ENCODE measurements at regions not wholly inside any gene's neighbourhood (a gene's known extent, or its start where the extent isn't known, plus 50 kb on each side); places are given as distances from the start of the nearest gene placed in this dataset.
"Not testable (repeated sequence)": the region's sequence is repeated elsewhere in the genome, so short reads cannot be mapped to it uniquely, and the experiment has no call there.

DNA sequence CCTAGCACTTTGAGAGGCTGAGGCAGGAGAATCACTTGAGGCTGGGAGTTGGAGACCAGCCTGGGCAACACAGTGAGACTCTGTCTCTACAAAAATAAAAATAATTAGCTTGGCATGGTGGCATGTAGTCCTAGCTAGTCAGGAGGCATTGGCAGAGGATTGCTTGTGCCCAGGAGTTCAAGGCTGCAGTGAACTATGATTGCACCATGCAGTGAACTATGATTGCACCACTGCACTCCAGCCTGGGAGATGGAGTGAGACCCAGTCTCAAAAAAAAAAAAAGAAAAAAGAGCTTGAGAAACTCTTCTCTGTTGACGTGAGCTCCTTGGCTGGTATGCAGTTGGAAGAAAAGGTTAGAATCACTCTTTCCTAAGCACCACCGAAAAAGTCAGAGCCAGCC is 125.1 kb upstream of the TNP1 start:
- H3K27me3 ChIP-seq (ENCODE audit: insufficient read depth, low read depth, severe bottlenecking), result no peaks in the 10 kb centered on the region
- DNase-seq, result no peak
- H3K36me3 ChIP-seq, result no peaks in the 10 kb centered on the region
- no peak overlapping the region for H3K27ac ChIP-seq
- H3K4me3 ChIP-seq (ENCODE audit: low read depth, low read length), result no peak overlapping the region
- no peaks in the 10 kb centered on the region for H3K9me3 ChIP-seq (ENCODE audit: severe bottlenecking)
- TF ChIP-seq, protein P1, sequence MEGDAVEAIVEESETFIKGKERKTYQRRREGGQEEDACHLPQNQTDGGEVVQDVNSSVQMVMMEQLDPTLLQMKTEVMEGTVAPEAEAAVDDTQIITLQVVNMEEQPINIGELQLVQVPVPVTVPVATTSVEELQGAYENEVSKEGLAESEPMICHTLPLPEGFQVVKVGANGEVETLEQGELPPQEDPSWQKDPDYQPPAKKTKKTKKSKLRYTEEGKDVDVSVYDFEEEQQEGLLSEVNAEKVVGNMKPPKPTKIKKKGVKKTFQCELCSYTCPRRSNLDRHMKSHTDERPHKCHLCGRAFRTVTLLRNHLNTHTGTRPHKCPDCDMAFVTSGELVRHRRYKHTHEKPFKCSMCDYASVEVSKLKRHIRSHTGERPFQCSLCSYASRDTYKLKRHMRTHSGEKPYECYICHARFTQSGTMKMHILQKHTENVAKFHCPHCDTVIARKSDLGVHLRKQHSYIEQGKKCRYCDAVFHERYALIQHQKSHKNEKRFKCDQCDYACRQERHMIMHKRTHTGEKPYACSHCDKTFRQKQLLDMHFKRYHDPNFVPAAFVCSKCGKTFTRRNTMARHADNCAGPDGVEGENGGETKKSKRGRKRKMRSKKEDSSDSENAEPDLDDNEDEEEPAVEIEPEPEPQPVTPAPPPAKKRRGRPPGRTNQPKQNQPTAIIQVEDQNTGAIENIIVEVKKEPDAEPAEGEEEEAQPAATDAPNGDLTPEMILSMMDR (IDR thresholded peaks at IDR 0.05; ENCODE audit: low read depth, low read length), result no peak

DNA sequence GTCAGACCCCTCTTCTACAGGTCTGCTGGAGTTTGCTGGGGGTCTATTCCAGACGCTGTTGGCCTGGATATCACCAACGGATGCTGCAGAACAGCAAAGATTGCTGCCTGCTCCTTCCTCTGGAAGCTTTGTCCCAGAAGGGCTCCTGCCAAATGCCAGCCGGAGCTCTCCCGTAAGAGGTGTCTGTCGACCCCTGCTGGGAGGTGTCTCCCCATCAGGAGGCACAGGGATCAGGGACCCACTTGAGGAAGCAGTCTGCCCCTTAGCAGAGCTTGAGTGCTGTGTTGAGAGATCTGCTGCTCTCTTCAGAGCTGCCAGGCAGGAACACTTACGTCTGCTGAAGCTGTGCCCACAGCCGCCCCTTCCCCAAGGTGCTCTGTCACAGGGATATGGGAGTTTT is 122.1 kb upstream of the TNP1 start:
- not testable (repeated sequence) for H3K4me3 ChIP-seq (ENCODE audit: low read depth, low read length); H3K27ac ChIP-seq; H3K27me3 ChIP-seq (ENCODE audit: insufficient read depth, low read depth, severe bottlenecking); DNase-seq; H3K36me3 ChIP-seq; H3K9me3 ChIP-seq (ENCODE audit: severe bottlenecking)
- TF ChIP-seq, protein P1 (IDR thresholded peaks at IDR 0.05; ENCODE audit: low read depth, low read length), result 0 out of 2 replicates have a peak, but pooled peaks have one; percentile 10

DNA sequence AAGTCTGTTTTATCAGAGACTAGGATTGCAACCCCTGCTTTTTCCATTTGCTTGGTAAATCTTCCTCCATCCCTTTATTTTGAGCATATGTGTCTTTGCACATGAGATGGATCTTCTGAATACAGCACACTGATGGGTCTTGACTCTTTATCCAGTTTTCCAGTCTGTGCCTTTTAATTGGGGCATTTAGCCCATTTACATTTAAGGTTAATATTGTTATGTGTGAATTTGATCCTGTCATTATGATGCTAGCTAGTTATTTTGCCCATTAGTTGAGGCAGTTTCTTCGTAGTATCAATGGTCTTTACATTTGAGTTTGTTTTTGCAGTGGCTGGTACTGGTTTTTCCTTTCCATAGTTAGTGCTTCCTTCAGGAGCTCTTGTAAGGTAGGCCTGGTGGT is 120.6 kb upstream of the TNP1 start:
- DNase-seq; H3K27ac ChIP-seq; H3K9me3 ChIP-seq (ENCODE audit: severe bottlenecking); H3K27me3 ChIP-seq (ENCODE audit: insufficient read depth, low read depth, severe bottlenecking); H3K4me3 ChIP-seq (ENCODE audit: low read depth, low read length); H3K36me3 ChIP-seq: not testable (repeated sequence)

DNA sequence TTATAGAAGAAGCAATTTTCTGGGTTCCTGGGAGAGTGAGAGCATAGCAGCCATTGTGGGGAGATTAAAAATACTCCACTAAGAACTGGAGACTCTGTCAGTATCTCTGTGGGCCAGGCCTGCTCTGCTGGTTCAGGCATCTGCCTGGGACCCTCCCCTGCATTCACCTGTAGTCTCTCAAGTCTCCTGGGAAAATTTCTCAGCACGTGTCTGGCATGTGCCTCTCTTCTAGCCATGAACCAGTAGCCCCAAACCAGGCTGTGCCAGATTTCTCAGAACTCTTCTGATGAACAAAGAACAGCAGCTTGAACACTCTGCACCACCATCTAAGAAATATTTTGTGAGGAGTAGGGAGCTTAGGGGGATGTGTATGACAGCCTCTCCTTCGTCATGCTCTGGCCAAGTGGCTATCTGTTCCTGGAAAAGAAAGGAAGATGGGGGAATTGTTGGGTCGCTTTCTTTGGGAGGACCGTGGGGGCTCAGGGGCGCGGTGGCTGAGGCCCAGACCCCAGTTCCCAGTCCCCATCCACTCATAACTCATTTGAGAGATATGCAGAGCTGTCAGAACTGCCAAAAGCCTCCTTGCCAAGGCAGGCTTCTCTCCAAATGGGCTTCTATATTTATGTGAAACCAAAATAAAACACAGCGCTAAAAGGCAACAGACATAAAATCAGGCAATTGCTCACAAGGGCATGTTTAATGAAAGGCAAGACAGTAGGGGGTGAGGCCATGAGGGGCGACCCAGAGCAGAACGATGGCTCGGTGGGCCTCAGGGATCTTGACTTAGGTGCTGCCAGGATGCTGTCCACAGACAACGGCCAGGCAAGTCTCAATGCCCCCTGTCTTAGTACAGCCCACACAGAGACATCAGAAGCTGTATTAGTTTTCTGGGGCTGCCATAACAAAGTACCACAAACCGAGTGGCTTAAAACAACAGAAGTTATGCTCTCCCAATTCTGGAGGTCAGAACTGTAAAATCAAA is 114.7 kb upstream of the TNP1 start:
- Histone ChIP-seq H3K4me3 (ENCODE audit: low read depth, low read length) (no peak overlapping the region), H3K27ac (no peak overlapping the region), H3K36me3 (no peaks in the 10 kb centered on the region), H3K27me3 (ENCODE audit: insufficient read depth, low read depth, severe bottlenecking) (no peaks in the 10 kb centered on the region), H3K9me3 (ENCODE audit: severe bottlenecking) (no peaks in the 10 kb centered on the region)
- TF ChIP-seq, protein P1 (IDR thresholded peaks at IDR 0.05; ENCODE audit: low read depth, low read length), result no peak
- DNase-seq, result no peak

DNA sequence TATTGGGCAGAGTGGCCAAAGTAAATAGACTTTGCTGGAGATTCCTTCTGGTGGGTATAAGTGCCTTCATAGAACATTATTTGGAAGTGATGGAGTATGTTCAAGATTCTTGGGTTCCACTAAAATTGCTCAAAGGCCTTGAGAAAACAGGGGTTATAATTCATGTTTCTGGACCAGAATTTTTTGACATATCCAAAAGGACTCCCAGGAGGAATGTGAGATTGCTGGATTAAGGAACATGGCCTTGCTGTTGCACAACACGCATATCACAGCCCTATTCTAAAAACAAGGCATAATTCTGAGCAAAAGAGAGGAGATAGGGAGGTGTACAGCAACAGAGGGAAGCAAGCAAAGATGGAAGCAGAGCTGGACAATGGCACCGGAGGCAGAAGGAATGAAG is 111.7 kb upstream of the TNP1 start:
- TF ChIP-seq, protein P1 (IDR thresholded peaks at IDR 0.05; ENCODE audit: low read depth, low read length), result no peak
- Histone ChIP-seq H3K27me3 (ENCODE audit: insufficient read depth, low read depth, severe bottlenecking) (no peaks in the 10 kb centered on the region), H3K4me3 (ENCODE audit: low read depth, low read length) (no peak overlapping the region), H3K9me3 (ENCODE audit: severe bottlenecking) (no peaks in the 10 kb centered on the region), H3K27ac (no peak overlapping the region), H3K36me3 (no peaks in the 10 kb centered on the region)
- no peak for DNase-seq

DNA sequence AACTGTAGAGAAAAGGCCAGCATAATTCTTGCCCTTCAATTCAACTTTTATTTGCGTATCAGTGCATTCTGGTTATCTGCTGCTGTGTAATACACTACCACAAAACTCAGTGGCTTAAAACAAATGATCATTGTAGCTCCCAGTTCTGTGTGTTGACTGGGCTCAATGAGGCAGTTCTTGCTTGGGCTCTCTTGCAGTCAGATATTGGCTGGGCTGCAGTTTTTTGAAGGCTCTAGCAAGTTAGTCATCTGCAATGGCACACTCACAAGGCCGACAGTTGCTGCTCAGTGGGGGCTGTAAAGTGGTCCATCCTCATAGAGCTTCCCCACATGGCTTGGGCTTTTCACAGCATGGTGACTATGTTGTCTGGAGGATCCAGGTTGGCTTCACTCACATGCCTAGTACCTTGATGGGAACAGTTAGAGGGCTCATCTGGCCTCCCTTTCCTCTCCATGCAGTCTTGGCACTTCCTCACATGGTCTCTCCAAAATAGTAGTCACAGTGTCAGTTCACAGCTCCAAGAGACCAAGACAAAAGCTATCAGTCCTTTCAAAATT is 110.6 kb upstream of the TNP1 start:
- Histone ChIP-seq H3K36me3 (no peaks in the 10 kb centered on the region), H3K27me3 (ENCODE audit: insufficient read depth, low read depth, severe bottlenecking) (no peaks in the 10 kb centered on the region), H3K4me3 (ENCODE audit: low read depth, low read length) (no peak overlapping the region), H3K27ac (no peak overlapping the region), H3K9me3 (ENCODE audit: severe bottlenecking) (no peaks in the 10 kb centered on the region)
- DNase-seq, result no peak
- TF ChIP-seq, protein P1 (IDR thresholded peaks at IDR 0.05; ENCODE audit: low read depth, low read length), result no peak

All from WERI-Rb-1 (cell line).